Keratinocyte (primary cell): ENCODE measurements at regions not wholly inside any gene's neighbourhood (a gene's known extent, or its start where the extent isn't known, plus 50 kb on each side); places are given as distances from the start of the nearest gene placed in this dataset.

Experiments used
- DNase-seq: peaks from one replicate; pipeline ENCODE4 v3.0.0-alpha.2; 2011; ENCODE audit warnings: low read depth, missing footprints, low spot score
- FAIRE-seq: peaks from 2 replicates; lab custom pipeline; 2011; peaks lifted over from hg19 to GRCh38; lab: Jason Lieb, UNC
- H2AFZ ChIP-seq: 2 replicates; pipeline ENCODE4 v1.6.0; 2012; ENCODE audit warnings: low read length, control low read depth, inconsistent platforms; ENCODE audit not compliant: control insufficient read depth
- H3K27ac ChIP-seq: 2 replicates; pipeline ENCODE4 v1.5.1; 2011; ENCODE audit warnings: low read length; ENCODE audit not compliant: control insufficient read depth, insufficient read depth
- H3K27me3 ChIP-seq: 3 replicates; pipeline ENCODE4 v1.6.0; 2011; ENCODE audit warnings: low read length; ENCODE audit not compliant: control insufficient read depth, insufficient read depth; ENCODE audit errors: extremely low read depth
- H3K36me3 ChIP-seq, 2 experiments: 2 replicates in 1 of 2; 3 replicates in 1 of 2; pipeline ENCODE4 v1.5.1; 2011; ENCODE audit warnings: low read length in 2 of 2, mild to moderate bottlenecking in 1 of 2; ENCODE audit not compliant: control insufficient read depth in 2 of 2, insufficient read depth in 2 of 2; ENCODE audit errors: extremely low read depth in 1 of 2
- H3K4me1 ChIP-seq: 3 replicates; pipeline ENCODE4 v1.5.1; 2011; ENCODE audit warnings: low read length; ENCODE audit not compliant: control insufficient read depth, insufficient read depth; ENCODE audit errors: extremely low read depth
- H3K4me2 ChIP-seq: 3 replicates; pipeline ENCODE4 v1.6.0; 2011; ENCODE audit warnings: low read depth, low read length; ENCODE audit not compliant: control insufficient read depth, insufficient read depth; ENCODE audit errors: extremely low read depth
- H3K4me3 ChIP-seq, 3 experiments: fragments of 200-600 bp in 1 of 3; sonication (generic) in 1 of 3; 2 replicates in 2 of 3; 3 replicates in 1 of 3; pipeline ENCODE4 v1.5.1; 2011 to 2016; ENCODE audit warnings: low read length in 3 of 3, mild to moderate bottlenecking in 3 of 3, control low read depth in 2 of 3, inconsistent platforms in 1 of 3, low read depth in 1 of 3, mixed read lengths in 1 of 3, mixed run types in 1 of 3, moderate library complexity in 1 of 3; ENCODE audit not compliant: control insufficient read depth in 2 of 3, insufficient read depth in 2 of 3; ENCODE audit errors: extremely low read depth in 1 of 3
- H3K79me2 ChIP-seq: 2 replicates; pipeline ENCODE4 v1.6.0; 2012; ENCODE audit warnings: low read length; ENCODE audit not compliant: control insufficient read depth, insufficient read depth
- H3K9ac ChIP-seq: 3 replicates; pipeline ENCODE4 v1.6.0; 2011; ENCODE audit warnings: low read length; ENCODE audit not compliant: control insufficient read depth, insufficient read depth; ENCODE audit errors: extremely low read depth
- H3K9me1 ChIP-seq: 3 replicates; pipeline ENCODE4 v1.6.0; 2011; ENCODE audit warnings: low read length; ENCODE audit not compliant: control insufficient read depth, insufficient read depth; ENCODE audit errors: extremely low read depth
- H3K9me3 ChIP-seq: 2 replicates; pipeline ENCODE4 v1.5.1; 2012; ENCODE audit warnings: low read depth, low read length; ENCODE audit not compliant: control insufficient read depth
- H4K20me1 ChIP-seq: 3 replicates; pipeline ENCODE4 v1.6.0; 2011; ENCODE audit warnings: low read length; ENCODE audit not compliant: control insufficient read depth, insufficient read depth; ENCODE audit errors: extremely low read depth
- EZH2 ChIP-seq: IDR thresholded peaks from one replicate; pipeline ENCODE4 v1.6.1; 2012; ENCODE audit warnings: inconsistent platforms, mild to moderate bottlenecking, low read length, moderate library complexity
- dilution Hi-C: fragments of 300-500 bp; cut with MboI; formaldehyde crosslinking; loops from one replicate; pipeline ENCODE4 v1.7.0; 2020; ENCODE audit warnings: low sequenced_read_pairs; ENCODE audit not compliant: extremely low pct_ligation_motif_present
- TF ChIP-seq, protein P1 (sequence below), 3 experiments: IDR thresholded peaks in 1 of 3; conservative IDR thresholded peaks in 1 of 3; optimal IDR thresholded peaks in 1 of 3; 2 replicates in 2 of 3; 3 replicates in 1 of 3; pipeline versions ENCODE3 to v1.5.1; 2011; ENCODE audit warnings: low read length in 3 of 3, mild to moderate bottlenecking in 3 of 3, moderate library complexity in 2 of 3, control low read depth in 1 of 3, inconsistent platforms in 1 of 3; ENCODE audit not compliant: insufficient read depth in 2 of 3; ENCODE audit errors: extremely low read depth in 1 of 3

DNA sequence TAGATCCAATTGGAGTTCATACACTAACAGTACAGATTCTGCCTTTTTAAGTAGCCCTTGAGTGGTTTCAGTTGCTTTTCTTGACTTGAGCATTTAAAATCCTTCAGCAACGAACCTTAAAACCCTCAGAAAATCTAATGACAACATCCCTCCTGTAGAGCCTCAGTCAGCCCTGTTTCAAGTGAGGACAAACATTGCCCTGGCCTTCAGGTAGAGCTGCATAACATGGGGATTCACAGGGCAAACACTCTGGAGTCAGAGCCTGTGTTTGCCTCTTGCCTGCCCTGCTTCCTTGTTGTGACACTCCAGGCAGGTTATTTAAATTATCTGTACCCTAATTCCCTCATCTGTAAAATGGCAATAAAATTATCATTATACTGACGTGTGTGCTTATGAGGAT is 96.1 kb upstream of the KCNA3 start:
- DNase-seq (no peak), FAIRE-seq (no peak)
- Histone ChIP-seq H4K20me1 (no peaks in the 10 kb centered on the region), H3K4me2 (no peak overlapping the region), H3K4me3 (no peak overlapping the region), H2AFZ (no peak overlapping the region), H3K4me1 (no peaks in the 10 kb centered on the region), H3K36me3 (no peaks in the 10 kb centered on the region), H3K27ac (no peak overlapping the region), H3K9me1 (no peaks in the 10 kb centered on the region), H3K27me3 (peaks cover 4% of the 10 kb centered on the region), H3K79me2 (no peaks in the 10 kb centered on the region), H3K9me3 (no peaks in the 10 kb centered on the region), H3K9ac (no peak overlapping the region)
- TF ChIP-seq, protein P1, sequence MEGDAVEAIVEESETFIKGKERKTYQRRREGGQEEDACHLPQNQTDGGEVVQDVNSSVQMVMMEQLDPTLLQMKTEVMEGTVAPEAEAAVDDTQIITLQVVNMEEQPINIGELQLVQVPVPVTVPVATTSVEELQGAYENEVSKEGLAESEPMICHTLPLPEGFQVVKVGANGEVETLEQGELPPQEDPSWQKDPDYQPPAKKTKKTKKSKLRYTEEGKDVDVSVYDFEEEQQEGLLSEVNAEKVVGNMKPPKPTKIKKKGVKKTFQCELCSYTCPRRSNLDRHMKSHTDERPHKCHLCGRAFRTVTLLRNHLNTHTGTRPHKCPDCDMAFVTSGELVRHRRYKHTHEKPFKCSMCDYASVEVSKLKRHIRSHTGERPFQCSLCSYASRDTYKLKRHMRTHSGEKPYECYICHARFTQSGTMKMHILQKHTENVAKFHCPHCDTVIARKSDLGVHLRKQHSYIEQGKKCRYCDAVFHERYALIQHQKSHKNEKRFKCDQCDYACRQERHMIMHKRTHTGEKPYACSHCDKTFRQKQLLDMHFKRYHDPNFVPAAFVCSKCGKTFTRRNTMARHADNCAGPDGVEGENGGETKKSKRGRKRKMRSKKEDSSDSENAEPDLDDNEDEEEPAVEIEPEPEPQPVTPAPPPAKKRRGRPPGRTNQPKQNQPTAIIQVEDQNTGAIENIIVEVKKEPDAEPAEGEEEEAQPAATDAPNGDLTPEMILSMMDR (optimal IDR thresholded peaks at IDR 0.05 in 1 of 3, IDR thresholded peaks at IDR 0.05 in 1 of 3, conservative IDR thresholded peaks at IDR 0.05 in 1 of 3; ENCODE audit: extremely low read depth in 1 of 3, insufficient read depth in 2 of 3, low read length in 3 of 3) = no peak
- no peak for TF ChIP-seq EZH2
- dilution Hi-C loops = no loop called here

DNA sequence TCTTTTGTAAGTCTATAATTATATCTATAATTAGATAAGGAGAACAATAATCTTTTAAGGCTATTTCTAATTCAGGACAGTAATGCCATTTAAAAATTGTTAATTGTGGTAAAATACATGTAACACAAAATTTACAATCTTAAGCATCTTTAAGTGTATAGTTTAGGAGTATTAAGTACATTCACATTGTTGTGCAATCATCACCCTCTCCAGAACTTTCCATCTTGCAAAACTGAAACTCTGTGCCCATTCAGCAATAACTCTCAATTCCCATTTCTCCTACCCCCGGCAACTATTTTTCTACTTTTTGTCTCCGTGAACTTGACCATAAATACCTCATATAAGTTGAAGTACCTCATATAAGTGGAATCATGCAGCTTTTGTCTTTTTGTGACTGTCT is 93.9 kb upstream of the KCNA3 start:
- Histone ChIP-seq H3K9me3 (no peaks in the 10 kb centered on the region), H3K4me2 (no peak overlapping the region), H3K79me2 (no peaks in the 10 kb centered on the region), H3K9ac (no peak overlapping the region), H3K4me3 (no peak overlapping the region), H3K4me1 (no peaks in the 10 kb centered on the region), H3K9me1 (no peaks in the 10 kb centered on the region), H2AFZ (no peak overlapping the region), H3K27ac (no peak overlapping the region), H3K27me3 (peaks cover 4% of the 10 kb centered on the region), H3K36me3 (no peaks in the 10 kb centered on the region), H4K20me1 (no peaks in the 10 kb centered on the region)
- TF ChIP-seq EZH2 = no peak
- TF ChIP-seq, protein P1 (optimal IDR thresholded peaks at IDR 0.05 in 1 of 3, IDR thresholded peaks at IDR 0.05 in 1 of 3, conservative IDR thresholded peaks at IDR 0.05 in 1 of 3; ENCODE audit: extremely low read depth in 1 of 3, insufficient read depth in 2 of 3, low read length in 3 of 3) = no peak
- DNase-seq (no peak), FAIRE-seq (no peak)
- dilution Hi-C loops = no loop called here
